A673 (cell line): ENCODE measurements at regions not wholly inside any gene's neighbourhood (a gene's known extent, or its start where the extent isn't known, plus 50 kb on each side); places are given as distances from the start of the nearest gene placed in this dataset.

Experiments
- CTCF ChIP-seq: fragments of 300-800, 200-600 bp; sonication (generic); conservative IDR thresholded peaks from 2 replicates; pipeline ENCODE4 v1.5.1; 2017; ENCODE audit warnings: low read depth, mild to moderate bottlenecking, antibody characterized with exemption, low read length, moderate library complexity, mixed read lengths
- EZH2 ChIP-seq: fragments of 200-600 bp; sonication (generic); IDR thresholded peaks from 2 replicates; pipeline ENCODE4 v1.6.1; 2017; ENCODE audit warnings: borderline replicate concordance, low read depth, mild to moderate bottlenecking, mixed read lengths, antibody characterized with exemption, low read length; ENCODE audit not compliant: poor library complexity, severe bottlenecking

- TF ChIP-seq CTCF (no peak), EZH2 (no peak)
Observed at GRCh38 chr10:89138755-89139490, 68.2 kb downstream of the CH25H start.
